ENCODE measurements at regions not wholly inside any gene's neighbourhood (a gene's known extent, or its start where the extent isn't known, plus 50 kb on each side); places are given as distances from the start of the nearest gene placed in this dataset.

GRCh38 chr21:31597683-31598082, 61.8 kb upstream of the SOD1 start:
- Histone ChIP-seq H3K27me3 (ENCODE audit: insufficient read depth, low read depth, low read length) (no peaks in the 10 kb centered on the region), H3K9ac (ENCODE audit: low read length) (no peak overlapping the region), H3K9me3 (ENCODE audit: low read length) (no peaks in the 10 kb centered on the region), H2AFZ (ENCODE audit: low read depth, low read length) (no peak overlapping the region), H3K79me2 (replicated peaks; ENCODE audit: insufficient read depth, low read length) (no peaks in the 10 kb centered on the region), H3F3A (ENCODE audit: insufficient read depth, low read length, poor library complexity, severe bottlenecking) (no peaks in the 10 kb centered on the region), H4K20me1 (ENCODE audit: insufficient read depth) (no peaks in the 10 kb centered on the region), H3K36me3 (ENCODE audit: insufficient read depth, low read length) (no peaks in the 10 kb centered on the region), H3K9me2 (ENCODE audit: insufficient read depth, low read length) (no peaks in the 10 kb centered on the region), H3K27ac (ENCODE audit: low read length) (no peak overlapping the region), H3K4me3 (ENCODE audit: low read length) (no peak overlapping the region), H3K4me2 (ENCODE audit: low read length) (no peak overlapping the region)
- no peak for TF ChIP-seq SMC3 (conservative IDR thresholded peaks at IDR 0.05; ENCODE audit: poor library complexity)

- no peak overlapping the region for H3K9ac ChIP-seq (ENCODE audit: low read length)
- H3K4me2 ChIP-seq (ENCODE audit: low read length): no peak overlapping the region
- no peaks in the 10 kb centered on the region for H3K9me3 ChIP-seq (ENCODE audit: low read length)
- H3K4me3 ChIP-seq (ENCODE audit: low read length): no peak overlapping the region
- H2AFZ ChIP-seq (ENCODE audit: low read depth, low read length): no peak overlapping the region
- H4K20me1 ChIP-seq (ENCODE audit: insufficient read depth): no peaks in the 10 kb centered on the region
- no peaks in the 10 kb centered on the region for H3F3A ChIP-seq (ENCODE audit: insufficient read depth, low read length, poor library complexity, severe bottlenecking)
- H3K79me2 ChIP-seq (replicated peaks; ENCODE audit: insufficient read depth, low read length): no peaks in the 10 kb centered on the region
- H3K27me3 ChIP-seq (ENCODE audit: insufficient read depth, low read depth, low read length): no peaks in the 10 kb centered on the region
- H3K27ac ChIP-seq (ENCODE audit: low read length): no peak overlapping the region
- no peaks in the 10 kb centered on the region for H3K9me2 ChIP-seq (ENCODE audit: insufficient read depth, low read length)
- TF ChIP-seq TAF1 (IDR thresholded peaks at IDR 0.05; ENCODE audit: low read depth) (no peak), POLR2AphosphoS5 (IDR thresholded peaks at IDR 0.05) (no peak), SMC3 (conservative IDR thresholded peaks at IDR 0.05; ENCODE audit: poor library complexity) (no peak)
- H3K36me3 ChIP-seq (ENCODE audit: insufficient read depth, low read length): no peaks in the 10 kb centered on the region
These were observed 63.4 kb upstream of the SOD1 start for GRCh38 chr21:31596055-31596454.

GRCh38 chr21:31594726-31595125, 64.8 kb upstream of the SOD1 start:
- TF ChIP-seq REST (IDR thresholded peaks at IDR 0.05; ENCODE audit: borderline replicate concordance) (no peak), TAF1 (IDR thresholded peaks at IDR 0.05; ENCODE audit: low read depth) (no peak), CTCF (IDR thresholded peaks at IDR 0.05; ENCODE audit: poor library complexity, severe bottlenecking) (no peak), EP300 (conservative IDR thresholded peaks at IDR 0.05; ENCODE audit: poor library complexity, severe bottlenecking) (no peak), RAD21 (conservative IDR thresholded peaks at IDR 0.05) (no peak), MXI1 (conservative IDR thresholded peaks at IDR 0.05; ENCODE audit: poor library complexity, severe bottlenecking) (no peak), EZH2 (IDR thresholded peaks at IDR 0.05; ENCODE audit: borderline replicate concordance, insufficient read depth, low read length, poor library complexity, severe bottlenecking) (no peak), POLR2AphosphoS5 (IDR thresholded peaks at IDR 0.05) (no peak), SMC3 (conservative IDR thresholded peaks at IDR 0.05; ENCODE audit: poor library complexity) (no peak)
- Histone ChIP-seq H3K4me3 (ENCODE audit: low read length) (no peak overlapping the region), H3K27me3 (ENCODE audit: insufficient read depth, low read depth, low read length) (no peaks in the 10 kb centered on the region), H3K36me3 (ENCODE audit: insufficient read depth, low read length) (no peaks in the 10 kb centered on the region), H3K4me2 (ENCODE audit: low read length) (no peak overlapping the region), H3K79me2 (replicated peaks; ENCODE audit: insufficient read depth, low read length) (no peaks in the 10 kb centered on the region), H4K20me1 (ENCODE audit: insufficient read depth) (no peaks in the 10 kb centered on the region), H3K27ac (ENCODE audit: low read length) (no peak overlapping the region), H2AFZ (ENCODE audit: low read depth, low read length) (no peak overlapping the region), H3K9me2 (ENCODE audit: insufficient read depth, low read length) (no peaks in the 10 kb centered on the region), H3K9me3 (ENCODE audit: low read length) (no peaks in the 10 kb centered on the region), H3K9ac (ENCODE audit: low read length) (no peak overlapping the region), H3F3A (ENCODE audit: insufficient read depth, low read length, poor library complexity, severe bottlenecking) (no peaks in the 10 kb centered on the region)

Data from neural cell (in vitro differentiated cells).